Glutamatergic neuron (in vitro differentiated cells): ENCODE measurements at regions not wholly inside any gene's neighbourhood (a gene's known extent, or its start where the extent isn't known, plus 50 kb on each side); places are given as distances from the start of the nearest gene placed in this dataset.

Experiments used
- DNase-seq: peaks from one replicate; pipeline ENCODE4 v3.0.0; 2022
- H3K27ac Mint-ChIP-seq: one replicate; pipeline ENCODE4 v1.8.0; 2020; ENCODE audit warnings: mild to moderate bottlenecking, mixed read lengths, inconsistent platforms; ENCODE audit not compliant: unreplicated experiment
- H3K27me3 Mint-ChIP-seq: one replicate; pipeline ENCODE4 v1.8.0; 2020; ENCODE audit warnings: mild to moderate bottlenecking, moderate library complexity, mixed read lengths, inconsistent platforms; ENCODE audit not compliant: unreplicated experiment
- H3K36me3 Mint-ChIP-seq: one replicate; pipeline ENCODE4 v1.8.0; 2020; ENCODE audit warnings: mild to moderate bottlenecking, mixed read lengths, inconsistent platforms; ENCODE audit not compliant: unreplicated experiment
- H3K4me1 Mint-ChIP-seq: one replicate; pipeline ENCODE4 v1.8.0; 2020; ENCODE audit warnings: mild to moderate bottlenecking, low read depth, mixed read lengths, inconsistent platforms; ENCODE audit not compliant: unreplicated experiment
- H3K4me3 Mint-ChIP-seq: one replicate; pipeline ENCODE4 v1.8.0; 2020; ENCODE audit warnings: mild to moderate bottlenecking, mixed read lengths, inconsistent platforms; ENCODE audit not compliant: unreplicated experiment
- H3K9me3 Mint-ChIP-seq: one replicate; pipeline ENCODE4 v1.8.0; 2020; ENCODE audit warnings: mild to moderate bottlenecking, moderate library complexity, mixed read lengths, inconsistent platforms; ENCODE audit not compliant: unreplicated experiment
- CTCF ChIP-seq: fragments of 200-600 bp; sonication (generic); IDR thresholded peaks from one replicate; pipeline ENCODE4 v1.5.0; 2021; ENCODE audit not compliant: partially characterized antibody, unreplicated experiment

DNA sequence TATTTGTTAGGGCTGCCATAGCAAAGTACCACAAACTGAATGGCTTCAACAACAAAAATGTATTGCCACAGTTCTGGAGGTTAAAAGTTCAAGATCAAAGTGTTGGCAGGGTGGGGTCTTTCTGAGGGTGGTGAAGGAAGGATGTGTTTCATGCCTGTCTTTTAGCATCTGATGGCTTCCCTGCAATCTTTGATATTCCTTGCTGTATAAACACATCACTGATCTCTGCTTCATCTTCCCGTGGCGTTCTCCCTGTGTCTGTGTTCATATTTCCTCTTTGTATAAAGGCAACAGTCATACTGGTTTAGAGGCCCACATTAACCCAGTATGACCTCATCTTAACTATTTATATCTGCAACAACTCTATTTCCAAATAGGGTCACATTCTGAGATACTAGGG is 167.5 kb downstream of the BTG1 start:
- Mint-ChIP-seq H3K4me1 (no peaks in the 10 kb centered on the region), H3K27me3 (no peaks in the 10 kb centered on the region), H3K36me3 (peaks cover 7% of the 10 kb centered on the region), H3K9me3 (peaks cover 2% of the 10 kb centered on the region), H3K27ac (no peak overlapping the region), H3K4me3 (no peak overlapping the region)
- no peak for TF ChIP-seq CTCF
- no peak for DNase-seq

- Mint-ChIP-seq H3K27me3 (no peaks in the 10 kb centered on the region), H3K9me3 (peaks cover 3% of the 10 kb centered on the region), H3K36me3 (peaks cover 13% of the 10 kb centered on the region), H3K4me1 (no peaks in the 10 kb centered on the region), H3K4me3 (no peak overlapping the region), H3K27ac (no peak overlapping the region)
- no peak for TF ChIP-seq CTCF
- DNase-seq, result no peak
Measured at GRCh38 chr12:91975891-91976290, 169.8 kb downstream of the BTG1 start.

DNA sequence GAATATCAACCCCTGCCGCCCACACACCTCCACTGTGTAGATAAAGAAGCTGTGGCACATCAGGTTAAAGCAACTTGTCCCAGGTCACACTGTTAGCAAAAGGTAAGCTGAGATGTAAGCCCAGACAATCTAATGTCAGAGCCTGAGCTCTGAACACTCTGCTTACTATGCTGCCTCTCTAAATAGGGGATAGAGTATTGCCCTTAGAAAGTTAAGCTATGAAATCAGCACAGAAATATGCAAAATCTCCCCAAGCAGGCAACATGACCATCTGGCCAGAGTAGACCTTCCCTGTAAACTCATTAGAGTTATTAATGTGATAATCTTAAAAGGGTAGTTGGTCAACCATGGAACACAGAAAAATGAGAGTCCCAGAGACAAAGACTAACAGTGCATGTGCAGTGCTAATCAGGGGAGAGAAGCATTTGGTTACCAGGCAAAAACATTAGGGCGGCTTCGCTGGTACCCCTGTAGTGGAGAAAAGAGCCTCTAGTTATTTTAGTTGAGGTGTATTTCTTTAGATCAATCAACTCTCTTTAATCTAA is 171.0 kb downstream of the BTG1 start:
- Mint-ChIP-seq H3K27ac (no peak overlapping the region), H3K4me1 (no peaks in the 10 kb centered on the region), H3K4me3 (no peak overlapping the region), H3K9me3 (peaks cover 3% of the 10 kb centered on the region), H3K27me3 (no peaks in the 10 kb centered on the region), H3K36me3 (peaks cover 20% of the 10 kb centered on the region)
- DNase-seq, result no peak
- TF ChIP-seq CTCF, result no peak

DNA sequence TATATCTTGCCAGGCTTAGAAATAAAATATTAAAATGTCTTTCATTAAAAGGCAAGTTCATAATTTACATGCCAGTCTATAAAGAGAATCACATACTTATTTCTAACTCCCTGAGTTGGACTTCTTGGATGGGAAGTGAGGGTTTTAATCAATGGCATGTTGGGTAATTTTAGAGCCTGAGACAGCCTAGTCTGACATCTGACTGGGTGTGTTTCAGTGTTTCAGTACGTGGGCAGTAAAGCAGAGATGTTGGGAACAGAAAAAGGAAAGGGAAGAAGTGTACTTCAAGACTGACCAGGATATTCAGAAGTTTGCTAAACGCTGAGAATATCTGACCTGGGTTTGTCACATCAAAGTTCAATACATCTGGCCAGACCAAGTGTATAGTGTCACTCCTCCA is 171.8 kb downstream of the BTG1 start:
- Mint-ChIP-seq H3K9me3 (peaks cover 3% of the 10 kb centered on the region), H3K4me3 (no peak overlapping the region), H3K36me3 (peaks cover 21% of the 10 kb centered on the region), H3K4me1 (no peaks in the 10 kb centered on the region), H3K27ac (no peak overlapping the region), H3K27me3 (no peaks in the 10 kb centered on the region)
- TF ChIP-seq CTCF, result no peak
- no peak for DNase-seq

DNA sequence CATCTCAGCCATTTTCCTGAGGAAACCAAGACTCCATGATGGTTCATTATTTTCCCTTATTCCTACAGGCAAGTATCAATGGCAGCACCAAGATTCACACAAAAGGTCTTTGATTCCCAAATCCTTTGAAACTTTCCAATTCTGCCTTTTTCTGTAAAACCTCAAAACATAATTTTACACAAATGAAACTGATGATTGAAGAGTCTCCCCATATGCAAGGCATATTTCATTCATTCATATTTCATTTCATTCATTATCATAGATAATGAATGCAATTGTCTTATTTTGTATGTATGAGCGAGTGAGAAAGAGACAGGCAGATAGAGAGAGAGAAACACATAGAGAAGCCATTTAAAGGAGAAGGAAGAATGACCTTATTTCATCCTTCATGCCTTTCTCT is 172.8 kb downstream of the BTG1 start:
- TF ChIP-seq CTCF, result no peak
- no peak for DNase-seq
- Mint-ChIP-seq H3K4me3 (no peak overlapping the region), H3K9me3 (peaks cover 3% of the 10 kb centered on the region), H3K27me3 (no peaks in the 10 kb centered on the region), H3K27ac (no peak overlapping the region), H3K36me3 (peaks cover 21% of the 10 kb centered on the region), H3K4me1 (no peaks in the 10 kb centered on the region)
